H1 (cell line): ENCODE measurements at regions not wholly inside any gene's neighbourhood (a gene's known extent, or its start where the extent isn't known, plus 50 kb on each side); places are given as distances from the start of the nearest gene placed in this dataset.

Experiments used
- CTCF ChIA-PET: fragments of 300-600 bp; sonication (Branson Sonifier 250); formaldehyde crosslinking; loops from one replicate; lab custom pipeline; 2021; ENCODE audit not compliant: partially characterized antibody; lab: Charles Lee
- POLR2A ChIA-PET: fragments of 300-600 bp; sonication (Branson Sonifier 250); formaldehyde crosslinking; loops from one replicate; lab custom pipeline; 2021; ENCODE audit warnings: inconsistent platforms; ENCODE audit not compliant: partially characterized antibody; lab: Charles Lee
- DNase-seq, 2 experiments: peaks; one replicate each; pipeline versions ENCODE4 v3.0.0 to v3.0.0-alpha.2; 2010 to 2022; ENCODE audit warnings: low spot score in 2 of 2, low read depth in 1 of 2, mixed read lengths in 1 of 2
- FAIRE-seq: peaks from 2 replicates; lab custom pipeline; 2011; peaks lifted over from hg19 to GRCh38; lab: Jason Lieb, UNC
- H2AFZ ChIP-seq: 2 replicates; pipeline ENCODE4 v1.8.1; 2012; ENCODE audit warnings: low read length, inconsistent platforms
- H2AK5ac ChIP-seq: 2 replicates; pipeline ENCODE4 v1.6.1; 2013; ENCODE audit warnings: low read depth, low read length
- H2BK120ac ChIP-seq: replicated peaks from 2 replicates; pipeline ENCODE3; 2013; ENCODE audit warnings: low read depth, low read length, inconsistent platforms
- H2BK12ac ChIP-seq: 2 replicates; pipeline ENCODE4 v1.6.1; 2013; ENCODE audit warnings: low read depth, low read length
- H2BK15ac ChIP-seq: 2 replicates; pipeline ENCODE4 v1.6.1; 2013; ENCODE audit warnings: low read length
- H2BK20ac ChIP-seq: 2 replicates; pipeline ENCODE4 v1.6.1; 2013; ENCODE audit warnings: low read length
- H2BK5ac ChIP-seq: 2 replicates; pipeline ENCODE4 v1.6.1; 2013; ENCODE audit warnings: low read depth, low read length
- H3K14ac ChIP-seq: 2 replicates; pipeline ENCODE4 v1.6.1; 2013; ENCODE audit warnings: inconsistent platforms; ENCODE audit not compliant: insufficient read length
- H3K18ac ChIP-seq: 2 replicates; pipeline ENCODE4 v1.6.1; 2013; ENCODE audit warnings: low read length; ENCODE audit errors: extremely low read depth
- H3K23ac ChIP-seq: 2 replicates; pipeline ENCODE4 v1.6.1; 2013; ENCODE audit warnings: inconsistent platforms; ENCODE audit not compliant: insufficient read length
- H3K23me2 ChIP-seq: 2 replicates; pipeline ENCODE4 v1.6.1; 2013; ENCODE audit warnings: low read depth, low read length
- H3K27ac ChIP-seq: 2 replicates; pipeline ENCODE4 v1.6.1; 2011; ENCODE audit warnings: low read depth, low read length, inconsistent platforms
- H3K27me3 ChIP-seq, 4 experiments: replicated peaks in 1 of 4; 1 replicate in 1 of 4; 2 replicates in 3 of 4; pipeline versions ENCODE4 v1.6.1 to v1.8.1; 2011 to 2013; ENCODE audit warnings: low read length in 3 of 4, mild to moderate bottlenecking in 3 of 4, inconsistent platforms in 2 of 4, mixed read lengths in 2 of 4, moderate library complexity in 1 of 4; ENCODE audit not compliant: control insufficient read depth in 3 of 4, insufficient read depth in 3 of 4; ENCODE audit errors: extremely low read depth in 1 of 4
- H3K36me3 ChIP-seq, 4 experiments: 2 replicates each; pipeline versions ENCODE4 v1.6.1 to v1.8.1; 2011 to 2013; ENCODE audit warnings: mild to moderate bottlenecking in 4 of 4, low read length in 3 of 4, moderate library complexity in 2 of 4, control low read depth in 1 of 4, inconsistent platforms in 1 of 4; ENCODE audit not compliant: insufficient read depth in 4 of 4, control insufficient read depth in 2 of 4
- H3K4ac ChIP-seq: replicated peaks from 2 replicates; pipeline ENCODE3; 2013; ENCODE audit warnings: low read length, low read depth, mixed read lengths, inconsistent platforms; ENCODE audit not compliant: insufficient read length
- H3K4me1 ChIP-seq, 4 experiments: replicated peaks in 1 of 4; 1 replicate in 1 of 4; 2 replicates in 3 of 4; pipeline versions ENCODE4 v1.6.1 to v1.8.1; 2011 to 2013; ENCODE audit warnings: low read length in 3 of 4, inconsistent platforms in 2 of 4, mixed read lengths in 1 of 4; ENCODE audit not compliant: insufficient read depth in 4 of 4, control insufficient read depth in 3 of 4
- H3K4me2 ChIP-seq, 2 experiments: 2 replicates each; pipeline versions ENCODE4 v1.6.1 to v1.8.1; 2011 to 2013; ENCODE audit warnings: low read depth in 2 of 2, low read length in 2 of 2, control low read depth in 1 of 2, inconsistent platforms in 1 of 2, mild to moderate bottlenecking in 1 of 2; ENCODE audit not compliant: insufficient read depth in 1 of 2
- H3K4me3 ChIP-seq, 4 experiments: fragments of 200-600, 300-600 bp in 1 of 4; sonication (generic), shearing (Covaris generic), sonication (Bioruptor Twin) in 1 of 4; 2 replicates each; pipeline versions ENCODE4 v1.5.1 to v1.8.1; 2011 to 2016; ENCODE audit warnings: low read length in 4 of 4, low read depth in 3 of 4, control low read depth in 2 of 4, inconsistent platforms in 2 of 4, mild to moderate bottlenecking in 2 of 4, mixed read lengths in 1 of 4, moderate library complexity in 1 of 4; ENCODE audit not compliant: insufficient read depth in 2 of 4; ENCODE audit errors: extremely low read depth in 1 of 4
- H3K56ac ChIP-seq: replicated peaks from 2 replicates; pipeline ENCODE3; 2013; ENCODE audit warnings: low read depth, mild to moderate bottlenecking, mixed read lengths, low read length, inconsistent platforms; ENCODE audit not compliant: insufficient read length
- H3K79me1 ChIP-seq: 2 replicates; pipeline ENCODE4 v1.6.1; 2013; ENCODE audit warnings: low read depth, low read length, control low read depth
- H3K79me2 ChIP-seq, 2 experiments: 2 replicates each; pipeline versions ENCODE4 v1.6.1 to v1.8.1; 2012 to 2013; ENCODE audit warnings: low read length in 2 of 2, mild to moderate bottlenecking in 2 of 2, inconsistent platforms in 1 of 2; ENCODE audit not compliant: insufficient read depth in 2 of 2, control insufficient read depth in 1 of 2
- H3K9ac ChIP-seq, 4 experiments: replicated peaks in 1 of 4; 1 replicate in 1 of 4; 2 replicates in 3 of 4; pipeline versions ENCODE4 v1.6.1 to v1.8.1; 2011 to 2013; ENCODE audit warnings: low read depth in 3 of 4, low read length in 3 of 4, control low read depth in 2 of 4, mild to moderate bottlenecking in 2 of 4, moderate library complexity in 2 of 4, inconsistent platforms in 1 of 4; ENCODE audit errors: extremely low read depth in 1 of 4
- H3K9me3 ChIP-seq, 2 experiments: 2 replicates each; pipeline versions ENCODE4 v1.6.1 to v1.8.1; 2012 to 2013; ENCODE audit warnings: mild to moderate bottlenecking in 2 of 2, moderate library complexity in 2 of 2, control low read depth in 1 of 2, inconsistent platforms in 1 of 2, low read depth in 1 of 2, low read length in 1 of 2, mixed read lengths in 1 of 2; ENCODE audit not compliant: insufficient read depth in 2 of 2
- H4K20me1 ChIP-seq, 2 experiments: replicated peaks in 1 of 2; 2 replicates each; pipeline versions ENCODE3 to v1.8.1; 2011 to 2013; ENCODE audit warnings: inconsistent platforms in 2 of 2, low read length in 2 of 2, mild to moderate bottlenecking in 1 of 2; ENCODE audit not compliant: insufficient read depth in 2 of 2, control insufficient read depth in 1 of 2
- H4K5ac ChIP-seq: 2 replicates; pipeline ENCODE4 v1.6.1; 2013; ENCODE audit warnings: low read length, low read depth, mixed read lengths, inconsistent platforms; ENCODE audit not compliant: insufficient read length
- H4K8ac ChIP-seq: 2 replicates; pipeline ENCODE4 v1.8.0; 2013; ENCODE audit warnings: mild to moderate bottlenecking, moderate library complexity, low read length, inconsistent platforms; ENCODE audit not compliant: insufficient read depth; ENCODE audit errors: extremely low read depth
- H4K91ac ChIP-seq: replicated peaks from 2 replicates; pipeline ENCODE3; 2013; ENCODE audit warnings: low read length, mixed read lengths, inconsistent platforms; ENCODE audit not compliant: insufficient read length
- ATF3 ChIP-seq: IDR thresholded peaks from 2 replicates; pipeline ENCODE4 v1.6.1; 2011; ENCODE audit warnings: low read depth, mild to moderate bottlenecking, low read length; ENCODE audit not compliant: insufficient read depth
- CBX8 ChIP-seq: fragments of 300-800, 300-1000 bp; sonication (generic); IDR thresholded peaks from 2 replicates; pipeline ENCODE4 v1.7.1; 2016; ENCODE audit warnings: low read depth, low read length, borderline replicate concordance
- E2F6 ChIP-seq: IDR thresholded peaks from 2 replicates; pipeline ENCODE4 v1.6.1; 2012; ENCODE audit warnings: inconsistent platforms
- FOSL1 ChIP-seq: IDR thresholded peaks from 2 replicates; pipeline ENCODE4 v1.6.1; 2011; ENCODE audit warnings: mild to moderate bottlenecking, low read depth, low read length, moderate library complexity; ENCODE audit not compliant: insufficient read depth
- HDAC2 ChIP-seq, 2 experiments: fragments of 300-600 bp in 1 of 2; sonication (generic) in 1 of 2; IDR thresholded peaks; 2 replicates each; pipeline ENCODE4 v1.6.1; 2011 to 2012; ENCODE audit warnings: low read depth in 2 of 2, low read length in 2 of 2, mild to moderate bottlenecking in 2 of 2, moderate library complexity in 2 of 2, borderline replicate concordance in 1 of 2, inconsistent platforms in 1 of 2
- KDM4A ChIP-seq: IDR thresholded peaks from one replicate; pipeline ENCODE4 v1.7.1; 2012; ENCODE audit warnings: low read depth, mild to moderate bottlenecking, moderate library complexity, low read length, inconsistent platforms; ENCODE audit not compliant: severe bottlenecking
- RAD21 ChIP-seq, 2 experiments: IDR thresholded peaks in 1 of 2; conservative IDR thresholded peaks in 1 of 2; 2 replicates each; pipeline ENCODE4 v1.6.1; 2011; ENCODE audit warnings: low read depth in 2 of 2, low read length in 2 of 2, improper control_type of control experiment in 1 of 2, inconsistent platforms in 1 of 2, mild to moderate bottlenecking in 1 of 2, moderate library complexity in 1 of 2
- TEAD4 ChIP-seq: IDR thresholded peaks from 2 replicates; pipeline ENCODE4 v1.6.1; 2012; ENCODE audit warnings: low read depth, low read length, inconsistent platforms, mixed read lengths
- YY1 ChIP-seq: IDR thresholded peaks from 2 replicates; pipeline ENCODE4 v1.6.1; 2011; ENCODE audit warnings: low read depth, mild to moderate bottlenecking, low read length
- WGBS, 2 experiments: shearing (Covaris generic) in 1 of 2; methylation state at CpG; one replicate each; pipeline versions ENCODE4 v1.1.6 to v1.1.7; 2013 to 2015; ENCODE audit warnings: low lambda C conversion rate in 2 of 2, mixed read lengths in 2 of 2, inconsistent platforms in 1 of 2, low coverage in 1 of 2, missing lambda C conversion rate in 1 of 2; ENCODE audit not compliant: insufficient replicate concordance in 2 of 2, insufficient coverage in 1 of 2, insufficient read length in 1 of 2; ENCODE audit errors: extremely low coverage in 1 of 2, missing lambda C conversion rate in 1 of 2; 5-methylcytosine and 5-hydroxymethylcytosine counted together

- Histone ChIP-seq H3K4me2 (no peak overlapping the region), H3K4ac (no peak overlapping the region), H2BK12ac (no peak overlapping the region), H3K27me3 (no peaks in the 10 kb centered on the region; a peak in 2 of 7 replicates), H3K4me3 (no peak overlapping the region), H2AFZ (no peak overlapping the region), H4K91ac (no peak overlapping the region)
- TF ChIP-seq RAD21 (IDR thresholded peaks at IDR 0.05 in 1 of 2, conservative IDR thresholded peaks at IDR 0.05 in 1 of 2; ENCODE audit: low read depth in 2 of 2, low read length in 2 of 2) (no peak), ATF3 (no peak), YY1 (no peak), FOSL1 (no peak), KDM4A (no peak), CBX8 (no peak), E2F6 (no peak), HDAC2 (IDR thresholded peaks at IDR 0.05; ENCODE audit: borderline replicate concordance in 1 of 2, low read depth in 2 of 2, low read length in 2 of 2) (no peak), TEAD4 (no peak)
- TF ChIP-seq, all 59 proteins: peak for 0
- 94% methylated on average over 5 of the region's 5 CpGs; no CpG with 5 or more reads in 1 of the 2 experiments for WGBS, 2 experiments
- Histone ChIP-seq H2BK120ac (no peak overlapping the region), H2BK15ac (no peak overlapping the region; the same call in 1 of the 2 replicates), H2AK5ac (no peak overlapping the region), H3K27ac (no peak overlapping the region), H3K79me2 (no peaks in the 10 kb centered on the region), H3K18ac (no peak overlapping the region), H4K5ac (no peak overlapping the region), H3K79me1 (no peaks in the 10 kb centered on the region), H3K14ac (no peak overlapping the region), H3K4me1 (peaks cover 0 to 13% (median 6%) of the 10 kb centered on the region in 4 experiments; a peak in 3 of 7 replicates), H3K23ac (no peak overlapping the region), H3K23me2 (no peaks in the 10 kb centered on the region), H2BK20ac (no peak overlapping the region), H3K9ac (no peak overlapping the region), H3K36me3 (no peaks in the 10 kb centered on the region), H3K56ac (no peak overlapping the region), H3K9me3 (no peaks in the 10 kb centered on the region; a peak in 2 of 4 replicates), H2BK5ac (no peak overlapping the region), H4K8ac (no peak overlapping the region), H4K20me1 (no peaks in the 10 kb centered on the region)
- POLR2A ChIA-PET = no interaction called here
- DNase-seq = no peak
- CTCF ChIA-PET = interaction anchor here (0.7 to 1.3 kb wide), 3 partner anchors 11 to 763 kb away, joined by 3 read pairs; no protein-coding TSS in a partner anchor
- no peak for FAIRE-seq
Observed at GRCh38 chr10:2280713-2281300, 543.5 kb upstream of the ADARB2 start.
